OCI-LY3 (cell line): ENCODE measurements at regions not wholly inside any gene's neighbourhood (a gene's known extent, or its start where the extent isn't known, plus 50 kb on each side); places are given as distances from the start of the nearest gene placed in this dataset.

ENCODE experiments used
- H2AFZ ChIP-seq: fragments of 200-600, 300-600 bp; shearing (Covaris generic); 2 replicates; pipeline ENCODE4 v1.6.0; 2014; ENCODE audit warnings: antibody characterized with exemption, low read depth, low read length
- H3K27ac ChIP-seq: fragments of 200-600, 300-600 bp; sonication (generic); 2 replicates; pipeline ENCODE4 v1.5.1; 2014; ENCODE audit warnings: mild to moderate bottlenecking, low read length, moderate library complexity, mixed read lengths
- H3K27me3 ChIP-seq: fragments of 200-600, 300-600 bp; sonication (generic); 2 replicates; pipeline ENCODE4 v1.6.1; 2014; ENCODE audit warnings: low read depth, low read length, mixed read lengths
- H3K36me3 ChIP-seq: fragments of 200-600, 300-600 bp; sonication (generic); replicated peaks from 2 replicates; pipeline ENCODE3; 2014; ENCODE audit warnings: low read depth, low read length, mixed read lengths
- H3K4me1 ChIP-seq: fragments of 300-600, 200-600 bp; sonication (generic); 2 replicates; pipeline ENCODE4 v1.6.1; 2014; ENCODE audit warnings: low read length, mixed read lengths
- H3K4me2 ChIP-seq: fragments of 200-600, 300-600 bp; sonication (generic); 2 replicates; pipeline ENCODE4 v1.6.1; 2014; ENCODE audit warnings: low read length, mixed read lengths
- H3K4me3 ChIP-seq: fragments of 300-600, 200-600 bp; sonication (generic); 2 replicates; pipeline ENCODE4 v1.5.1; 2014; ENCODE audit warnings: antibody characterized with exemption, mild to moderate bottlenecking, low read length, moderate library complexity
- H3K79me2 ChIP-seq: fragments of 300-600, 200-600 bp; shearing (Covaris generic); 2 replicates; pipeline ENCODE4 v1.6.1; 2014; ENCODE audit warnings: mild to moderate bottlenecking, low read length, mixed read lengths
- H3K9ac ChIP-seq: fragments of 300-600, 200-600 bp; shearing (Covaris generic); 2 replicates; pipeline ENCODE4 v1.6.0; 2014; ENCODE audit warnings: mild to moderate bottlenecking, low read length, moderate library complexity
- H3K9me3 ChIP-seq: fragments of 200-600, 300-600 bp; shearing (Covaris generic); 2 replicates; pipeline ENCODE4 v1.6.1; 2014; ENCODE audit warnings: low read length, mixed read lengths; ENCODE audit not compliant: insufficient read depth
- H4K20me1 ChIP-seq: fragments of 200-600, 300-600 bp; sonication (generic); 2 replicates; pipeline ENCODE4 v1.6.1; 2016; ENCODE audit warnings: low read length, mixed read lengths; ENCODE audit not compliant: insufficient read depth
- CTCF ChIP-seq: fragments of 200-600, 300-600 bp; sonication (generic); IDR thresholded peaks from 2 replicates; pipeline ENCODE4 v1.5.1; 2014; ENCODE audit warnings: antibody characterized with exemption, low read length, low read depth
- EZH2phosphoT487 ChIP-seq: fragments of 200-600 bp; shearing (Covaris generic); IDR thresholded peaks from 2 replicates; pipeline ENCODE4 v1.6.1; 2018; ENCODE audit warnings: antibody characterized with exemption, mixed run types, low read depth

DNA sequence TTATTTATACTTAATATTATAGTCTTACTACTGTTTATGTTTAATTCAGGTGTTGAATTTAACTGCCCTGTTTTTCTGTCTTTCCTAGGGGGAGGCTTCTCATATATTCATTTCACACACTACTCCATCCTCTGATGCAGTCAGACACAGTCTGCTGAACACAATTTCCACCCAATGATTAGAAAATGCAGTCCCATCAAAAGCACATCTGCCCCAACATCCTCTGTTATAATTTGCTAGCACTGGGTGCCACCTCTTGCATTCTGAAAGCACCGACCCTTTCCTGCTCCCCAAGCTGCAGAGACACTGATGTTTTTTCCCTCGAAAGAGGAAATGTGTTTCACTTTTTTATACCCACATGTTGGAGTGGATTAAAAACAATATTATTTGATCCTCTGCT is 474.7 kb downstream of the PID1 start:
- no peaks in the 10 kb centered on the region for H3K27me3 ChIP-seq
- no peaks in the 10 kb centered on the region for H3K9me3 ChIP-seq
- H3K79me2 ChIP-seq, result no peaks in the 10 kb centered on the region
- no peak overlapping the region for H3K4me2 ChIP-seq
- H3K27ac ChIP-seq, result no peak overlapping the region
- H3K4me3 ChIP-seq, result no peak overlapping the region
- no peaks in the 10 kb centered on the region for H3K36me3 ChIP-seq
- no peak overlapping the region for H3K9ac ChIP-seq
- no peak for TF ChIP-seq EZH2phosphoT487
- TF ChIP-seq CTCF, result no peak
- H4K20me1 ChIP-seq, result no peaks in the 10 kb centered on the region
- H3K4me1 ChIP-seq, result no peaks in the 10 kb centered on the region
- no peak overlapping the region for H2AFZ ChIP-seq

DNA sequence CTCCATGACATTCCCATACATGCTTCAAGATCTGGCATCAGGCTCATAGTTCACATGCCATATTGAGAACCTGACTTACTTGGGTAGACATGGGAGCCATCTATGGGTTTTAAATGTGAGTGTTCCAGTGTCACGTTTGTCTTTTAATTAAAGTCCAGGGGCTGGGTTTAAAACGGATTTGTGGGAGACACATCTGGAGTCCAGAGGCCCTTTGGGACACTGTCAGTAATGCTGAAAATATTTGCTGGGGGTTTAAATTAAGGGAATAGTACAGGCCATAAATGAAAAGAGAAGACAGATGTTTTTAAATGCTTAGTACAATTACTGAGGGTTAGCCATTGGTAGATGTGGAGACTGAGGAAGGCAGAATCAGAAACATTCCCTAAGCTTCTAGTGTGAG is 478.0 kb downstream of the PID1 start:
- Histone ChIP-seq H3K4me1 (no peaks in the 10 kb centered on the region), H3K9me3 (no peaks in the 10 kb centered on the region), H4K20me1 (no peaks in the 10 kb centered on the region), H2AFZ (no peak overlapping the region), H3K27ac (no peak overlapping the region), H3K4me2 (no peak overlapping the region), H3K4me3 (no peak overlapping the region), H3K27me3 (no peaks in the 10 kb centered on the region), H3K36me3 (no peaks in the 10 kb centered on the region), H3K79me2 (no peaks in the 10 kb centered on the region), H3K9ac (no peak overlapping the region)
- no peak for TF ChIP-seq CTCF
- no peak for TF ChIP-seq EZH2phosphoT487

DNA sequence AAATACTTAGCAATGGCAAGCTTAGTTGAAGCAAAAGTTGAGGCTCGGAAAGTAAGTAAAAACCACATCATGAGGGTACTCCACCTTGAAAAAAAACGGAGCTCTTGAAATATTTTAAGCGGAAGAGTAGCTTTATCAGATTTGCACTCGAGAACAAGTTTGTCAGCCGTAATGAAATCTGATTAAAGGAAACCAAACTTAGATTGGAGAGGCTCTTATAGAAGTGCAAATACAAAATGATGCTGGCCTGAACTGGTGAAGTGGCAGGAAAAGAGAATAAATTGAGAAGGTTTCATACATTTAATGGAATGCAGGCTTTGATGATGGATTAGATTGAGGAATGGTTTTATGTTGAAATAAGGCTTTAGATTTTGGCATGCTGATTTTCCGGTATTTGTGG is 484.2 kb downstream of the PID1 start:
- no peak overlapping the region for H3K4me3 ChIP-seq
- no peak overlapping the region for H3K9ac ChIP-seq
- H3K27ac ChIP-seq, result no peak overlapping the region
- H3K9me3 ChIP-seq, result no peaks in the 10 kb centered on the region
- H4K20me1 ChIP-seq, result no peaks in the 10 kb centered on the region
- H2AFZ ChIP-seq, result no peak overlapping the region
- H3K27me3 ChIP-seq, result no peaks in the 10 kb centered on the region
- peaks cover 10% of the 10 kb centered on the region for H3K4me1 ChIP-seq
- TF ChIP-seq EZH2phosphoT487 (no peak), CTCF (no peak)
- no peaks in the 10 kb centered on the region for H3K79me2 ChIP-seq
- H3K4me2 ChIP-seq, result no peak overlapping the region
- H3K36me3 ChIP-seq, result no peaks in the 10 kb centered on the region

DNA sequence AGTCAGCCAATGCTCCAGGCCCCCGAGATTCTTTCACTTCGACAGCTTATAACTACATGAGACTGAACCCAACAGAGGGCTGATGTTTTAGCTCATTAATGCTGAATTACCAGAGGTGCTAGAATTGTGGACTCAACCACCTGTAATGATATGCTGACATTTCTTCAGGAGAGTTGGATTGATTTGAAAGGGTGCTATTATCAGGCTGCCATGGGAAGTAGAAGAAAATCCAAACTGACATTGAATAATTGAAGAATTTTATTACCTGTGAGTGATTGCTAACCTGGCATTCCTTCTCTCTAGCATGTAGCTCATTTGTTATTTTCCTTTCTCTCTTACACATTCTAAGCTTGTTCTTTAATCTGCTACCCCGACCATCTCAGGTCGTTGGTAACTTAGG is 488.8 kb downstream of the PID1 start:
- H3K4me2 ChIP-seq, result no peak overlapping the region
- H3K27ac ChIP-seq, result no peak overlapping the region
- H3K36me3 ChIP-seq, result no peaks in the 10 kb centered on the region
- no peaks in the 10 kb centered on the region for H4K20me1 ChIP-seq
- H3K9me3 ChIP-seq, result no peaks in the 10 kb centered on the region
- H2AFZ ChIP-seq, result no peak overlapping the region
- TF ChIP-seq EZH2phosphoT487 (no peak), CTCF (no peak)
- no peak overlapping the region for H3K4me3 ChIP-seq
- no peaks in the 10 kb centered on the region for H3K27me3 ChIP-seq
- H3K9ac ChIP-seq, result no peak overlapping the region
- peaks cover 10% of the 10 kb centered on the region for H3K4me1 ChIP-seq
- H3K79me2 ChIP-seq, result no peaks in the 10 kb centered on the region
